ENCODE measurements at regions not wholly inside any gene's neighbourhood (a gene's known extent, or its start where the extent isn't known, plus 50 kb on each side); places are given as distances from the start of the nearest gene placed in this dataset.

- FAIRE-seq: no peak
- no peak overlapping the region for H3K27ac ChIP-seq (ENCODE audit: insufficient read depth, low read depth, low read length)
- intact Hi-C loops (cut with micrococcal nuclease): no loop called here
- no peak for DNase-seq (ENCODE audit: low read depth, low spot score)
- no peaks in the 10 kb centered on the region for H3K27me3 ChIP-seq (ENCODE audit: control insufficient read depth in 2 of 2, insufficient read depth in 2 of 2, low read length in 2 of 2)
- CTCF ChIA-PET: no interaction called here
- no peaks in the 10 kb centered on the region for H4K20me1 ChIP-seq (replicated peaks; ENCODE audit: control insufficient read depth, extremely low read depth, insufficient read depth, low read length)
- POLR2A ChIA-PET: no interaction called here
- no peak overlapping the region for H3K9ac ChIP-seq (replicated peaks; ENCODE audit: extremely low read depth, insufficient read depth, low read length)
- no peaks in the 10 kb centered on the region for H3K9me1 ChIP-seq (replicated peaks; ENCODE audit: control insufficient read depth, extremely low read depth, insufficient read depth, low read length)
- BruUV-seq (replicated peaks): no TSS peak
- H3K9me3 ChIP-seq (replicated peaks; ENCODE audit: control insufficient read depth, insufficient read depth, low read length): no peaks in the 10 kb centered on the region
- H3K36me3 ChIP-seq (ENCODE audit: control insufficient read depth in 2 of 2, extremely low read depth in 1 of 2, insufficient read depth in 2 of 2, low read length in 2 of 2): no peaks in the 10 kb centered on the region
- no peak overlapping the region for H3K4me2 ChIP-seq (ENCODE audit: insufficient read depth, low read length)
- TF ChIP-seq MAX (IDR thresholded peaks at IDR 0.05; ENCODE audit: insufficient read depth, insufficient read length): no peak
- no peak for TF ChIP-seq POLR2AphosphoS5 (IDR thresholded peaks at IDR 0.05; ENCODE audit: insufficient read depth, low read depth, low read length)
- no peak for TF ChIP-seq MYC (IDR thresholded peaks at IDR 0.05; ENCODE audit: low read depth, low read length)
- no peak for TF ChIP-seq EZH2 (IDR thresholded peaks at IDR 0.05; ENCODE audit: borderline replicate concordance, low read depth, low read length, severe bottlenecking)
- no peak for TF ChIP-seq GATA2 (IDR thresholded peaks at IDR 0.05; ENCODE audit: insufficient read depth, insufficient read length, low read depth, low read length)
- TF ChIP-seq POLR2A (IDR thresholded peaks at IDR 0.05; ENCODE audit: low read depth, low read length): no peak
- no peak for TF ChIP-seq FOS (IDR thresholded peaks at IDR 0.05; ENCODE audit: borderline replicate concordance, insufficient read depth, low read length)
- TF ChIP-seq, protein P1, sequence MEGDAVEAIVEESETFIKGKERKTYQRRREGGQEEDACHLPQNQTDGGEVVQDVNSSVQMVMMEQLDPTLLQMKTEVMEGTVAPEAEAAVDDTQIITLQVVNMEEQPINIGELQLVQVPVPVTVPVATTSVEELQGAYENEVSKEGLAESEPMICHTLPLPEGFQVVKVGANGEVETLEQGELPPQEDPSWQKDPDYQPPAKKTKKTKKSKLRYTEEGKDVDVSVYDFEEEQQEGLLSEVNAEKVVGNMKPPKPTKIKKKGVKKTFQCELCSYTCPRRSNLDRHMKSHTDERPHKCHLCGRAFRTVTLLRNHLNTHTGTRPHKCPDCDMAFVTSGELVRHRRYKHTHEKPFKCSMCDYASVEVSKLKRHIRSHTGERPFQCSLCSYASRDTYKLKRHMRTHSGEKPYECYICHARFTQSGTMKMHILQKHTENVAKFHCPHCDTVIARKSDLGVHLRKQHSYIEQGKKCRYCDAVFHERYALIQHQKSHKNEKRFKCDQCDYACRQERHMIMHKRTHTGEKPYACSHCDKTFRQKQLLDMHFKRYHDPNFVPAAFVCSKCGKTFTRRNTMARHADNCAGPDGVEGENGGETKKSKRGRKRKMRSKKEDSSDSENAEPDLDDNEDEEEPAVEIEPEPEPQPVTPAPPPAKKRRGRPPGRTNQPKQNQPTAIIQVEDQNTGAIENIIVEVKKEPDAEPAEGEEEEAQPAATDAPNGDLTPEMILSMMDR (IDR thresholded peaks at IDR 0.05; ENCODE audit: extremely low read depth in 1 of 2, insufficient read depth in 1 of 2, low read depth in 1 of 2, low read length in 2 of 2): no peak
- no peak for TF ChIP-seq JUN (IDR thresholded peaks at IDR 0.05; ENCODE audit: borderline replicate concordance, insufficient read depth, insufficient read length, low read depth)
- H3K79me2 ChIP-seq (ENCODE audit: control insufficient read depth, insufficient read depth, low read length): no peaks in the 10 kb centered on the region
- no peak overlapping the region for H3K4me3 ChIP-seq (replicated peaks in 1 of 3; ENCODE audit: insufficient read depth in 1 of 3, low read depth in 1 of 3, low read length in 3 of 3)
- H2AFZ ChIP-seq (ENCODE audit: low read depth, low read length): no peak overlapping the region
- H3K4me1 ChIP-seq (ENCODE audit: control insufficient read depth, extremely low read depth, insufficient read depth, low read length): no peaks in the 10 kb centered on the region
- dilution Hi-C loops (cut with MboI; ENCODE audit: extremely low pct_ligation_motif_present, low sequenced_read_pairs): no loop called here
Observed at GRCh38 chr10:83952314-83952713, 187.0 kb upstream of the GHITM start.

Data from endothelial cell of umbilical vein (primary cell).